ENCODE measurements at regions not wholly inside any gene's neighbourhood (a gene's known extent, or its start where the extent isn't known, plus 50 kb on each side); places are given as distances from the start of the nearest gene placed in this dataset.
"Not testable (repeated sequence)": the region's sequence is repeated elsewhere in the genome, so short reads cannot be mapped to it uniquely, and the experiment has no call there.

GRCh38 chr6:91057689-91058088, 470.8 kb upstream of the MAP3K7 start:
- Histone ChIP-seq H3K4me1 (no peaks in the 10 kb centered on the region), H3K36me3 (ENCODE audit: control insufficient read depth, insufficient read depth, low read length) (no peaks in the 10 kb centered on the region), H3K27me3 (replicated peaks; ENCODE audit: control insufficient read depth, insufficient read depth, low read length) (no peaks in the 10 kb centered on the region), H3K9me3 (peaks cover 10% of the 10 kb centered on the region), H3K4me3 (ENCODE audit: low read depth, low read length) (no peak overlapping the region)
- Mint-ChIP-seq H3K9me3 (ENCODE audit: unreplicated experiment) (peaks cover 27% of the 10 kb centered on the region), H3K27ac (ENCODE audit: unreplicated experiment) (no peak overlapping the region), H3K27me3 (ENCODE audit: insufficient read depth, unreplicated experiment) (no peaks in the 10 kb centered on the region), H3K4me1 (ENCODE audit: low read depth, unreplicated experiment) (peaks cover 12% of the 10 kb centered on the region), H3K36me3 (ENCODE audit: insufficient read depth, unreplicated experiment) (no peaks in the 10 kb centered on the region), H3K4me3 (ENCODE audit: unreplicated experiment) (no peak overlapping the region)
- TF ChIP-seq CTCF (IDR thresholded peaks at IDR 0.05; ENCODE audit: insufficient read depth in 1 of 2, low read depth in 1 of 2, low read length in 1 of 2, severe bottlenecking in 1 of 2, unreplicated experiment in 1 of 2): no peak
- CTCF ChIA-PET: no interaction called here
- POLR2A ChIA-PET: no interaction called here
- DNase-seq: no peak
- BruUV-seq (replicated peaks): no TSS peak
- intact Hi-C loops (cut with micrococcal nuclease; ENCODE audit: unreplicated experiment): no loop called here

- H3K4me3 Mint-ChIP-seq (ENCODE audit: unreplicated experiment): no peak overlapping the region
- no peaks in the 10 kb centered on the region for H3K4me1 ChIP-seq
- no peaks in the 10 kb centered on the region for H3K36me3 ChIP-seq (ENCODE audit: control insufficient read depth, insufficient read depth, low read length)
- H3K4me3 ChIP-seq (ENCODE audit: low read depth, low read length): no peak overlapping the region
- H3K27ac Mint-ChIP-seq (ENCODE audit: unreplicated experiment): no peak overlapping the region
- no peak for TF ChIP-seq CTCF (IDR thresholded peaks at IDR 0.05; ENCODE audit: insufficient read depth in 1 of 2, low read depth in 1 of 2, low read length in 1 of 2, severe bottlenecking in 1 of 2, unreplicated experiment in 1 of 2)
- ChIA-PET POLR2A (no interaction called here), CTCF (no interaction called here)
- H3K27me3 ChIP-seq (replicated peaks; ENCODE audit: control insufficient read depth, insufficient read depth, low read length): no peaks in the 10 kb centered on the region
- intact Hi-C loops (cut with micrococcal nuclease; ENCODE audit: unreplicated experiment): no loop called here
- H3K9me3 Mint-ChIP-seq (ENCODE audit: unreplicated experiment): peaks cover 27% of the 10 kb centered on the region
- H3K27me3 Mint-ChIP-seq (ENCODE audit: insufficient read depth, unreplicated experiment): no peaks in the 10 kb centered on the region
- no peaks in the 10 kb centered on the region for H3K36me3 Mint-ChIP-seq (ENCODE audit: insufficient read depth, unreplicated experiment)
- no peak for DNase-seq
- H3K4me1 Mint-ChIP-seq (ENCODE audit: low read depth, unreplicated experiment): peaks cover 12% of the 10 kb centered on the region
- no TSS peak for BruUV-seq (replicated peaks)
- H3K9me3 ChIP-seq: peaks cover 10% of the 10 kb centered on the region
These were observed 469.1 kb upstream of the MAP3K7 start for GRCh38 chr6:91055959-91056358.

- POLR2A ChIA-PET; CTCF ChIA-PET; H3K4me1 ChIP-seq; H3K36me3 ChIP-seq (ENCODE audit: control insufficient read depth, insufficient read depth, low read length); H3K27me3 ChIP-seq (replicated peaks; ENCODE audit: control insufficient read depth, insufficient read depth, low read length); H3K36me3 Mint-ChIP-seq (ENCODE audit: insufficient read depth, unreplicated experiment); H3K27me3 Mint-ChIP-seq (ENCODE audit: insufficient read depth, unreplicated experiment); intact Hi-C loops (cut with micrococcal nuclease; ENCODE audit: unreplicated experiment); H3K4me1 Mint-ChIP-seq (ENCODE audit: low read depth, unreplicated experiment): not testable (repeated sequence)
- Mint-ChIP-seq H3K9me3 (ENCODE audit: unreplicated experiment) (peaks cover 27% of the 10 kb centered on the region), H3K4me3 (ENCODE audit: unreplicated experiment) (peak overlapping the region; percentile 88), H3K27ac (ENCODE audit: unreplicated experiment) (peak overlapping the region; percentile 93)
- BruUV-seq (replicated peaks): TSS peak; percentile 37
- Histone ChIP-seq H3K9me3 (peaks cover 10% of the 10 kb centered on the region), H3K4me3 (ENCODE audit: low read depth, low read length) (peak overlapping the region; percentile 52)
- peak; percentile 31 to 41 for DNase-seq
These were observed 465.9 kb upstream of the MAP3K7 start for GRCh38 chr6:91052473-91053450.

Data from Caco-2 (cell line).